ENCODE measurements at regions not wholly inside any gene's neighbourhood (a gene's known extent, or its start where the extent isn't known, plus 50 kb on each side); places are given as distances from the start of the nearest gene placed in this dataset.

DNA sequence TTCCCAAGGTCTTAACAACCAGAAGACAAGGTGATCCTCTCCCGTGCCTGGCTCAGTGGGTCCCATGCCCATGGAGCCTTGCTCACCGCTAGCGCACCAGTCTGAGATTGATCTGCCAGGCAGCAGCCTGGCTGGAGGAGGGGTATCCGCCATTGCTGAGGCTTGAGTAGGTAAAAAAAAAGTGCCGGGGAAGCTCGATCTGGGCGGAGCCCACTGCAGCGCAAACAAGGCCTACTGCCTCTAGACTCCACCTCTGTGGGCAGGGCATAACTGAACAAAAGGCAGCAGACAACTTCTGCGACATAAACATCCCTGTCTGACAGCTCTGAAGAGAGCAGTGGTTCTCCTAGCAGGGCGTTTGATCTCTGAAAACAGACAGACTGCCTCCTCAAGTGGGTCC lies 104.0 kb downstream of the C14orf39 start:
- Histone ChIP-seq H3K27me3 (ENCODE audit: control insufficient read depth, low read length) (no peaks in the 10 kb centered on the region), H3F3A (ENCODE audit: control insufficient read depth, insufficient read depth) (no peaks in the 10 kb centered on the region), H3K27ac (ENCODE audit: low read depth, low read length) (no peak overlapping the region), H3K4me3 (ENCODE audit: low read length) (no peak overlapping the region), H3K9me2 (replicated peaks; ENCODE audit: control insufficient read depth, low read length) (no peaks in the 10 kb centered on the region), H3K4me2 (ENCODE audit: low read length) (no peak overlapping the region), H3K4me1 (ENCODE audit: control insufficient read depth, low read length) (no peaks in the 10 kb centered on the region), H3K79me2 (ENCODE audit: control insufficient read depth, low read length) (no peaks in the 10 kb centered on the region), H4K20me1 (ENCODE audit: control insufficient read depth, insufficient read depth, low read depth, low read length) (no peaks in the 10 kb centered on the region), H3K36me3 (ENCODE audit: control insufficient read depth, low read length) (no peaks in the 10 kb centered on the region), H3K9me3 (ENCODE audit: control insufficient read depth, insufficient read depth, low read length) (no peaks in the 10 kb centered on the region)
- no peak for TF ChIP-seq EZH2phosphoT487 (IDR thresholded peaks at IDR 0.05; ENCODE audit: borderline replicate concordance, low read length)
- TF ChIP-seq, protein P1, sequence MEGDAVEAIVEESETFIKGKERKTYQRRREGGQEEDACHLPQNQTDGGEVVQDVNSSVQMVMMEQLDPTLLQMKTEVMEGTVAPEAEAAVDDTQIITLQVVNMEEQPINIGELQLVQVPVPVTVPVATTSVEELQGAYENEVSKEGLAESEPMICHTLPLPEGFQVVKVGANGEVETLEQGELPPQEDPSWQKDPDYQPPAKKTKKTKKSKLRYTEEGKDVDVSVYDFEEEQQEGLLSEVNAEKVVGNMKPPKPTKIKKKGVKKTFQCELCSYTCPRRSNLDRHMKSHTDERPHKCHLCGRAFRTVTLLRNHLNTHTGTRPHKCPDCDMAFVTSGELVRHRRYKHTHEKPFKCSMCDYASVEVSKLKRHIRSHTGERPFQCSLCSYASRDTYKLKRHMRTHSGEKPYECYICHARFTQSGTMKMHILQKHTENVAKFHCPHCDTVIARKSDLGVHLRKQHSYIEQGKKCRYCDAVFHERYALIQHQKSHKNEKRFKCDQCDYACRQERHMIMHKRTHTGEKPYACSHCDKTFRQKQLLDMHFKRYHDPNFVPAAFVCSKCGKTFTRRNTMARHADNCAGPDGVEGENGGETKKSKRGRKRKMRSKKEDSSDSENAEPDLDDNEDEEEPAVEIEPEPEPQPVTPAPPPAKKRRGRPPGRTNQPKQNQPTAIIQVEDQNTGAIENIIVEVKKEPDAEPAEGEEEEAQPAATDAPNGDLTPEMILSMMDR (IDR thresholded peaks at IDR 0.05; ENCODE audit: low read depth, low read length, poor library complexity, severe bottlenecking), result no peak
